Astrocyte (in vitro differentiated cells and primary cell): ENCODE measurements at regions not wholly inside any gene's neighbourhood (a gene's known extent, or its start where the extent isn't known, plus 50 kb on each side); places are given as distances from the start of the nearest gene placed in this dataset.

Experiments used
- DNase-seq: peaks from one replicate; pipeline ENCODE4 v3.0.0-alpha.2; 2010; ENCODE audit warnings: low read depth
- FAIRE-seq: peaks from 2 replicates; lab custom pipeline; 2011; peaks lifted over from hg19 to GRCh38; lab: Jason Lieb, UNC
- H2AFZ ChIP-seq: 2 replicates; pipeline ENCODE4 v1.6.0; 2012; ENCODE audit warnings: low read depth, low read length, inconsistent platforms
- H3K27ac ChIP-seq: 2 replicates; pipeline ENCODE4 v1.5.1; 2011; ENCODE audit warnings: low read depth, low read length, inconsistent platforms
- H3K27me3 ChIP-seq: 2 replicates; pipeline ENCODE4 v1.6.0; 2011; ENCODE audit warnings: low read length, inconsistent platforms; ENCODE audit not compliant: insufficient read depth
- H3K36me3 ChIP-seq: 2 replicates; pipeline ENCODE4 v1.5.1; 2011; ENCODE audit warnings: low read length, inconsistent platforms; ENCODE audit not compliant: insufficient read depth
- H3K4me1 ChIP-seq: 2 replicates; pipeline ENCODE4 v1.5.1; 2011; ENCODE audit warnings: low read length, inconsistent platforms; ENCODE audit not compliant: insufficient read depth
- H3K4me2 ChIP-seq: 2 replicates; pipeline ENCODE4 v1.6.0; 2012; ENCODE audit warnings: low read length, inconsistent platforms
- H3K4me3 ChIP-seq: 2 replicates; pipeline ENCODE4 v1.5.1; 2011; ENCODE audit warnings: low read depth, mild to moderate bottlenecking, low read length, inconsistent platforms; ENCODE audit not compliant: insufficient read depth
- H3K79me2 ChIP-seq: 2 replicates; pipeline ENCODE4 v1.6.0; 2012; ENCODE audit warnings: mild to moderate bottlenecking, low read length, inconsistent platforms; ENCODE audit not compliant: insufficient read depth
- H3K9ac ChIP-seq: 2 replicates; pipeline ENCODE4 v1.6.0; 2012; ENCODE audit warnings: mild to moderate bottlenecking, low read length, inconsistent platforms
- H3K9me3 ChIP-seq: 2 replicates; pipeline ENCODE4 v1.5.1; 2012; ENCODE audit warnings: low read depth, mild to moderate bottlenecking, low read length, inconsistent platforms; ENCODE audit not compliant: insufficient read depth
- H4K20me1 ChIP-seq: 2 replicates; pipeline ENCODE4 v1.6.0; 2012; ENCODE audit warnings: low read length, inconsistent platforms; ENCODE audit not compliant: insufficient read depth
- H3K27ac Mint-ChIP-seq: one replicate; pipeline ENCODE4 v1.8.0; 2021; ENCODE audit warnings: mild to moderate bottlenecking, mixed read lengths; ENCODE audit not compliant: unreplicated experiment
- H3K27me3 Mint-ChIP-seq: one replicate; pipeline ENCODE4 v1.8.0; 2021; ENCODE audit warnings: low read depth, mixed read lengths; ENCODE audit not compliant: unreplicated experiment
- H3K36me3 Mint-ChIP-seq: one replicate; pipeline ENCODE4 v1.8.0; 2021; ENCODE audit warnings: low read depth, mixed read lengths; ENCODE audit not compliant: unreplicated experiment
- H3K4me1 Mint-ChIP-seq: one replicate; pipeline ENCODE4 v1.8.0; 2021; ENCODE audit warnings: low read depth, mixed read lengths; ENCODE audit not compliant: unreplicated experiment
- H3K4me3 Mint-ChIP-seq: one replicate; pipeline ENCODE4 v1.8.0; 2021; ENCODE audit warnings: mild to moderate bottlenecking, moderate library complexity, mixed read lengths; ENCODE audit not compliant: unreplicated experiment
- H3K9me3 Mint-ChIP-seq: one replicate; pipeline ENCODE4 v1.8.0; 2021; ENCODE audit warnings: mild to moderate bottlenecking, mixed read lengths; ENCODE audit not compliant: unreplicated experiment
- CTCF ChIP-seq: IDR thresholded peaks from 2 replicates; pipeline ENCODE4 v1.5.1; 2011; ENCODE audit warnings: low read depth, mild to moderate bottlenecking, inconsistent platforms, low read length, moderate library complexity; ENCODE audit not compliant: insufficient read depth
- EZH2 ChIP-seq: IDR thresholded peaks from 2 replicates; pipeline ENCODE4 v1.6.1; 2012; ENCODE audit warnings: mild to moderate bottlenecking, low read length, inconsistent platforms; ENCODE audit not compliant: insufficient read depth

GRCh38 chr11:8749202-8749601 lies 66.6 kb downstream of the RPL27A start:
- FAIRE-seq (no peak), DNase-seq (no peak)
- no peak overlapping the region for H3K4me3 Mint-ChIP-seq
- no peak overlapping the region for H3K27ac ChIP-seq
- H3K27ac Mint-ChIP-seq: no peak overlapping the region
- no peaks in the 10 kb centered on the region for H3K27me3 Mint-ChIP-seq
- peaks cover 5% of the 10 kb centered on the region for H3K36me3 ChIP-seq
- H3K9me3 ChIP-seq: no peaks in the 10 kb centered on the region
- peaks cover 40% of the 10 kb centered on the region for H3K79me2 ChIP-seq
- no peak for TF ChIP-seq CTCF
- TF ChIP-seq EZH2: no peak
- no peak overlapping the region for H3K9ac ChIP-seq
- peaks cover 33% of the 10 kb centered on the region for H3K36me3 Mint-ChIP-seq
- H3K4me1 ChIP-seq: peaks cover 11% of the 10 kb centered on the region
- H4K20me1 ChIP-seq: peaks cover 61% of the 10 kb centered on the region
- peaks cover 6% of the 10 kb centered on the region for H3K4me1 Mint-ChIP-seq
- H3K4me3 ChIP-seq: no peak overlapping the region
- no peaks in the 10 kb centered on the region for H3K9me3 Mint-ChIP-seq
- H3K4me2 ChIP-seq: no peak overlapping the region
- H3K27me3 ChIP-seq: no peaks in the 10 kb centered on the region
- H2AFZ ChIP-seq: no peak overlapping the region

- Histone ChIP-seq H4K20me1 (peaks cover 56% of the 10 kb centered on the region), H3K9me3 (no peaks in the 10 kb centered on the region), H2AFZ (no peak overlapping the region), H3K27me3 (no peaks in the 10 kb centered on the region), H3K4me1 (peaks cover 18% of the 10 kb centered on the region), H3K36me3 (peaks cover 2% of the 10 kb centered on the region), H3K4me2 (no peak overlapping the region), H3K4me3 (no peak overlapping the region), H3K27ac (no peak overlapping the region), H3K9ac (no peak overlapping the region), H3K79me2 (peaks cover 72% of the 10 kb centered on the region)
- no peak for DNase-seq
- Mint-ChIP-seq H3K4me3 (no peak overlapping the region), H3K36me3 (peaks cover 27% of the 10 kb centered on the region), H3K9me3 (peaks cover 2% of the 10 kb centered on the region), H3K27ac (no peak overlapping the region), H3K4me1 (peaks cover 24% of the 10 kb centered on the region), H3K27me3 (no peaks in the 10 kb centered on the region)
- FAIRE-seq: peak; percentile 37
- TF ChIP-seq CTCF (peak; percentile 14), EZH2 (no peak)
Measured at GRCh38 chr11:8754241-8754640, 71.6 kb downstream of the RPL27A start.

GRCh38 chr11:8756201-8756600 lies 73.6 kb downstream of the RPL27A start:
- TF ChIP-seq CTCF (no peak), EZH2 (no peak)
- H3K79me2 ChIP-seq: peaks cover 79% of the 10 kb centered on the region
- no peak overlapping the region for H3K9ac ChIP-seq
- peak overlapping the region; percentile 20 for H3K27ac ChIP-seq
- H3K27me3 ChIP-seq: no peaks in the 10 kb centered on the region
- H3K4me3 ChIP-seq: no peak overlapping the region
- Mint-ChIP-seq H3K27ac (peak overlapping the region; percentile 60), H3K27me3 (no peaks in the 10 kb centered on the region), H3K4me1 (peaks cover 24% of the 10 kb centered on the region), H3K36me3 (peaks cover 14% of the 10 kb centered on the region), H3K4me3 (no peak overlapping the region), H3K9me3 (peaks cover 2% of the 10 kb centered on the region)
- no peaks in the 10 kb centered on the region for H3K36me3 ChIP-seq
- FAIRE-seq (peak; percentile 63), DNase-seq (no peak)
- H4K20me1 ChIP-seq: peaks cover 60% of the 10 kb centered on the region
- H3K4me2 ChIP-seq: no peak overlapping the region
- H3K9me3 ChIP-seq: no peaks in the 10 kb centered on the region
- peaks cover 18% of the 10 kb centered on the region for H3K4me1 ChIP-seq
- no peak overlapping the region for H2AFZ ChIP-seq
